Posterior cingulate gyrus (tissue), 11 donors: ENCODE measurements at regions not wholly inside any gene's neighbourhood (a gene's known extent, or its start where the extent isn't known, plus 50 kb on each side); places are given as distances from the start of the nearest gene placed in this dataset.
"Not testable (repeated sequence)": the region's sequence is repeated elsewhere in the genome, so short reads cannot be mapped to it uniquely, and the experiment has no call there.

ENCODE experiments used
- DNase-seq, 10 donors: peaks; one replicate each; pipeline versions ENCODE4 v3.0.0 to v3.0.0-alpha.2; 2020 to 2021; ENCODE audit warnings: mixed read lengths in 3 of 10
- intact Hi-C: fragments of 100-400 bp; cut with DNase I; formaldehyde crosslinking; loops from one replicate; pipeline ENCODE4 v1.15.1; 2023

DNA sequence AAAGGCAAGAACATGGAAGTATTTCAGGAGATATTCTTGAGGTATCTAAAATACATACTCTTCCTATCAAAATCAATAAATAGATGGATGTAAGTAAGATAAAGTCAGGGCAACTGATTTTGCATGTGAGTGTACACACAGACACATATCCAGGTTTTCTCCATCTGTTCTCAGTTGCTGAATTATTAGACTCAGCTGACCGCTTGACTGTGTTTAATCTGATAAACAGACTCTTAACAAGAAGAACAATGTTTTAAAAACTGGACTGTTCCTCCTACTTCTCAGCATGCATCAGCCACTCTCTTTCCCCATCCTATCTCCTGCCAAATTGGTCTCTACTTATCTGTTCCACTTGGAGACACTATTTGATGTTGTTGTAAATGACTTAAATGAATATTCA, 73.5 kb downstream of the GOLGA8G start:
- no peak for DNase-seq
- intact Hi-C loops, result no loop called here

DNA sequence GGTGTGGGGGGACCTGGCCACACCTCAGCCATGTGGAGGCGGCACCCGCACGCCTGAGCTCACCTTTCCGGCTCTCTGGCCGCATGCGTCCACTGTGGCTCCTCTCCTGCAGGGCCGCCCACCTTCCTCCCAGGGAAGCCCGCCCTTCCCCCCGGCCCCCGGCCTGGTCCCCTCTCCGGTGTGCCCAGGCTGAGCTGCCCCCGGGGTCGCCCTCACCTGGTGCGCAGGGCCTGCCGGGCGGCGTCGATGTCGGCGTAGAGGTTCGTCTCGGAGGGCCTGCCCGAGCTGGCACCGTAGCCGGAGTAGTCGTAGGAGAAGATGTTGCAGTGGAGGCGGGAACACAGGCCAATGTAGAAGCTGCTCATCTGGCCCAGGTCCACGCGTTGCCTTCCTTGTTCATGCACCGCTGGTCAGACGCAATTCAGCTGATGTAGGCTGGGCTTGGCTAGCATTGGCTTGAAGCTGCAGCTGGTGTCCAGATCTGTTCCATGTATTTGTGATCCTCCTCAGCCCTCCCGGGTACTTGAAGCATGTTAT, 75.3 kb downstream of the GOLGA8G start:
- intact Hi-C loops, result not testable (repeated sequence)
- peak in 9 of 10 donors; percentile 3 to 88 (median 23) for DNase-seq

- peak in 5 of 10 donors; percentile 15 to 87 (median 67) for DNase-seq
- intact Hi-C loops, result no loop called here
Measured at GRCh38 chr15:28456476-28457395, 76.0 kb downstream of the GOLGA8G start.

- intact Hi-C loops, result not testable (repeated sequence)
- peak in 5 of 10 donors; percentile 9 to 89 (median 70) for DNase-seq
Measured at GRCh38 chr15:28455537-28456475, 77.0 kb downstream of the GOLGA8G start.

GRCh38 chr15:28454751-28455220, 76.3 kb downstream of the GOLGA8F start:
- peak in 4 of 10 donors; percentile 1 to 79 (median 74) for DNase-seq
- intact Hi-C loops, result not testable (repeated sequence)
